GM13976 (cell line): ENCODE measurements at regions not wholly inside any gene's neighbourhood (a gene's known extent, or its start where the extent isn't known, plus 50 kb on each side); places are given as distances from the start of the nearest gene placed in this dataset.

ENCODE experiments used
- DNase-seq: peaks from one replicate; pipeline ENCODE4 v3.0.0; 2012; ENCODE audit warnings: low spot score
- CTCF ChIP-seq: IDR thresholded peaks from 2 replicates; pipeline ENCODE4 v1.5.1; 2012; ENCODE audit warnings: borderline replicate concordance, mild to moderate bottlenecking; ENCODE audit not compliant: insufficient read depth; ENCODE audit errors: extremely low read depth, missing control alignments, control extremely low read depth
- in situ Hi-C: fragments of 300-500 bp; cut with MboI; formaldehyde crosslinking; loops from one replicate; pipeline ENCODE4 v1.12.0; 2022; ENCODE audit warnings: low sequenced_read_pairs, mixed read lengths, inconsistent platforms; ENCODE audit not compliant: unreplicated experiment

DNA sequence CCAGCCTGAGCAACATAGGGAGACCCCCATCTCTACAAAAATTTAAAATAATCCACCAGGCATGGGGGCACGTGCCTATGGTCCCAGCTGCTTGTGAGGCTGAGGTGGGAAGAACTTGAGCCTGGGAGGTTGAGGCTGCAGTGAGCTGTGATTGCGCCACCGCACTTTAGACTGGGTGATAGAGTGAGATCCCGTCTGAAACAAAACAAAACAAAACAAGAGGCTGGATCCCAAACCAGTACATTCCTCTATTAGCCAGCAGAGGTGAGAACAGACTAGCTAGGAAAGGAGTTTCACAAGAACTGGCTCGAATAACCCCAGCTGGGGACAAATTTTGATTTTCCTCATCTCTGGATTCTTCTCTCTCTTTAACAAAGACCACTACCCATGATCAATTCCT lies 366.7 kb upstream of the ZFHX3 start:
- in situ Hi-C loops, result no loop called here
- DNase-seq, result no peak
- TF ChIP-seq CTCF, result no peak

- in situ Hi-C loops, result no loop called here
- no peak for DNase-seq
- TF ChIP-seq CTCF, result no peak
Observed at GRCh38 chr16:73413830-73414190, 365.9 kb upstream of the ZFHX3 start.

DNA sequence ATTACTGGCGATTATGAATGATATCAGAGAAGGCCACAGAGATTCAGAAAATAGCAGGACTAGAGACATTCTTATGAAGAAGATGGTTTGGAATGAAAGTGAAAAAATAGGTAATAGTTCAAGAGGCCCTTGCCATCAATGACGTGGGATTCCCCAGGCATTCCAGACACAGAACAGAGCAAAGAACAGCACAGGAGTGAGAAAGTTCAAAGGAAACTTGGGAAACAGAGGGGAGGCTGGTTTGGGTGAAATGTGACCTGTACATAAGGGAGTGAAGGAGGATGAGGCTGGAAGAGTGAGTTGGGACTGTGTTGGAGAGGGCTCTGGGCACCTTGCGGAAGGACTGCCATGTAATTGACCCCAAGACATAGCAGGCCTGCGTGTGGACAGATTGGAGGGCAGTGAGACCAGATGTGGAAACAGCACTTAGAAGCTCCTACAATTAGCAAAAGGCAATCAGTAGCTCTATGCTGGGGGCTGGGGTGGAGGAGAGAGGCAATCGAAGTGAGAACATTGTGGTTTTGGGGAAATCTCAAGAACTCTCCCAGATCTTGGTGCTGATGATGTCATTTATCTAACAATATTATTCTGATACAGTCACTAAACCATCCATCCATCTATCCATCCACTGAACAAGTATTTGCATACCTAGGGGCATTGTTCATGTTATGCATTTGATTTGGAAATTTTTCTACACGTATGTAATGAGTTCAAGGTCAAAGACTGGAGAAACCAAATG lies 365.3 kb upstream of the ZFHX3 start:
- in situ Hi-C loops, result no loop called here
- no peak for TF ChIP-seq CTCF
- no peak for DNase-seq

DNA sequence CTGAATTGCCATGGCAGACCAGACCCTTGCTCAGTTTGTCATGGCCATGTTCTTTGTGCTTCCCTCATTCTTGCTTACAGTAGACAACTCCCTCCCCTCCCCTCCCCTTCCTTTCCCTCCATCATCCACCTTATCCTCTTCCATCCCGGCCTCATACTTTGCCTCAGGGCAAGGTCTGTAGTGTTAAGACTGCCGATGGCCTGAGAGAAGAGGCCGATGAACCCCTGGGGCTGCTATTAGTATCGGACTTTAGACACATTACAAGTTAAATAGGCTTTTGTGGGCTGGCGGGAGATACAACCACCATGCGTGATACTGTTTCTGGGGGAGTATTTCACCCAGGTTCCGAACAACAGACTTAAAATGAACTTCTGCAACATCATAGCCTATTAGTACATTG lies 364.5 kb upstream of the ZFHX3 start:
- no peak for DNase-seq
- in situ Hi-C loops, result no loop called here
- no peak for TF ChIP-seq CTCF

GRCh38 chr16:73408716-73409115 lies 360.8 kb upstream of the ZFHX3 start:
- no peak for TF ChIP-seq CTCF
- in situ Hi-C loops, result no loop called here
- no peak for DNase-seq

DNA sequence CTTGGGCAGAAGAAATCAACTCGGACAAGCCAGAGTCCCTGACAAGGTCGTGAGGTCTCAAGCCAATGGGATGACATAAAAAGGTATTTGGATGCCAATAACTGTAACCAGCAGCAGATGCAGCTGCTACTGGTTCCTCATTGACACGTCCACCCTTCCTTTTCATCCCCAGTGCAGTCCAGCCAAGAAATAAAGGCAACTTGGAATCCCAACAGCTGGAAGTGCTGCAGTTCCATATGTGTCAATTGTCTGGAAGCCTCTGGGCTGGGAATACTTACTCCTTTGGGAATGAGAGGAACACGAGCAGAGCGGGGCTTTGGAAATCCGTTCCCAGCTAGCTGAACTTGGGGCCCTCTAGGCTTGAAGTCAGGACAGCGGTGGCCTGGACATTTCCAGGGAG lies 360.4 kb upstream of the ZFHX3 start:
- TF ChIP-seq CTCF, result no peak
- DNase-seq, result no peak
- in situ Hi-C loops, result no loop called here
